ENCODE measurements at regions not wholly inside any gene's neighbourhood (a gene's known extent, or its start where the extent isn't known, plus 50 kb on each side); places are given as distances from the start of the nearest gene placed in this dataset.

- no peak for TF ChIP-seq CTCF (IDR thresholded peaks at IDR 0.05; ENCODE audit: low read depth, low read length)
- DNase-seq (ENCODE audit: extremely low read depth, low read depth): no peak
Measured at GRCh38 chr22:48842583-48842945, 985.1 kb downstream of the BRD1 start.

GRCh38 chr22:48841881-48842582 lies 985.6 kb downstream of the BRD1 start:
- no peak for DNase-seq (ENCODE audit: extremely low read depth, low read depth)
- TF ChIP-seq CTCF (IDR thresholded peaks at IDR 0.05; ENCODE audit: low read depth, low read length): no peak

GRCh38 chr22:48840112-48840949 lies 987.3 kb downstream of the BRD1 start:
- no peak for DNase-seq (ENCODE audit: extremely low read depth, low read depth)
- TF ChIP-seq CTCF (IDR thresholded peaks at IDR 0.05; ENCODE audit: low read depth, low read length): no peak

GRCh38 chr22:48838846-48839730 lies 988.6 kb downstream of the BRD1 start:
- no peak for DNase-seq (ENCODE audit: extremely low read depth, low read depth)
- no peak for TF ChIP-seq CTCF (IDR thresholded peaks at IDR 0.05; ENCODE audit: low read depth, low read length)

GRCh38 chr22:48838376-48838775 lies 989.3 kb downstream of the BRD1 start:
- TF ChIP-seq CTCF (IDR thresholded peaks at IDR 0.05; ENCODE audit: low read depth, low read length): no peak
- no peak for DNase-seq (ENCODE audit: extremely low read depth, low read depth)

- no peak for TF ChIP-seq CTCF (IDR thresholded peaks at IDR 0.05; ENCODE audit: low read depth, low read length)
- no peak for DNase-seq (ENCODE audit: extremely low read depth, low read depth)
Measured at GRCh38 chr22:48837341-48837935, 990.2 kb downstream of the BRD1 start.
